ENCODE measurements at regions not wholly inside any gene's neighbourhood (a gene's known extent, or its start where the extent isn't known, plus 50 kb on each side); places are given as distances from the start of the nearest gene placed in this dataset.
"Not testable (repeated sequence)": the region's sequence is repeated elsewhere in the genome, so short reads cannot be mapped to it uniquely, and the experiment has no call there.

DNA sequence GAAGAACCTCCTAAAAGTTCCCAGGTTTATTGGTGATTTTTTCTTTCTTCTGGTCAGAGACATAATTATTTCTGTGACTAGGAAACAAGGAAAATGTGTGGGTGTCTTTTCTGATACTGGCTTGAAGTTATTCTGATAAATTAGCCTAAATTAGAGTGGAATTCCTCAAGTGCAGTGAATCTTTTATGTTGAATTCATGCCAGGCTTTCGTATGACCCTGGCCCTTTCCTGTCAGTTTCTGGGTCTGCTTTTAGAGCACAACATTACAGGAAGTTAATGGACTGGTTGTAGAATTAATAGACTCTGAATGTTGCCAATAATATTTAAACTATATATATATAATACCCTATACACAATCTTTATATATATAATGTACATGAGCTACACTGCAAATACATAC is 230.6 kb upstream of the KIAA1217 start:
- intact Hi-C loops (cut with DNase I) = no loop called here
- no peak for DNase-seq (ENCODE audit: low spot score)

DNA sequence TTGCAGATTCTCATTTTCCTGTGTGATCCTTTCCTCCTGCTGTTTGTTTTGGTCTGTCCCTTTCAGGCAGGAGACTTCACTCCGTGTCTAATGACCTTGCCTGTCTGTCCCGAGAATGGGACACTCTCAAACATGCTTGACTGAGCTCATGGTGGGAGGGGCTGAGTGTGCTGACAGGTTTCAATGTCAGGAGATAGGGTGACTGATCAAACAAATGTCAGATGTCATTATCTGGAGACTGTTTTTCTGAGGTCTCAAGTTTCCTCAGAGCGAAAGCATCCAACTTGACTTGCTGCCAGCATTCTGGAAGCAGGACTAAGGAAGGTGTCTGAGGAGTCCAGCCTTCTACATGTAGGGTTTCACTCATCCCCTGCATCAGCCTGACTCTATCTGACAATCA is 228.8 kb upstream of the KIAA1217 start:
- intact Hi-C loops (cut with DNase I) = no loop called here
- no peak for DNase-seq (ENCODE audit: low spot score)

DNA sequence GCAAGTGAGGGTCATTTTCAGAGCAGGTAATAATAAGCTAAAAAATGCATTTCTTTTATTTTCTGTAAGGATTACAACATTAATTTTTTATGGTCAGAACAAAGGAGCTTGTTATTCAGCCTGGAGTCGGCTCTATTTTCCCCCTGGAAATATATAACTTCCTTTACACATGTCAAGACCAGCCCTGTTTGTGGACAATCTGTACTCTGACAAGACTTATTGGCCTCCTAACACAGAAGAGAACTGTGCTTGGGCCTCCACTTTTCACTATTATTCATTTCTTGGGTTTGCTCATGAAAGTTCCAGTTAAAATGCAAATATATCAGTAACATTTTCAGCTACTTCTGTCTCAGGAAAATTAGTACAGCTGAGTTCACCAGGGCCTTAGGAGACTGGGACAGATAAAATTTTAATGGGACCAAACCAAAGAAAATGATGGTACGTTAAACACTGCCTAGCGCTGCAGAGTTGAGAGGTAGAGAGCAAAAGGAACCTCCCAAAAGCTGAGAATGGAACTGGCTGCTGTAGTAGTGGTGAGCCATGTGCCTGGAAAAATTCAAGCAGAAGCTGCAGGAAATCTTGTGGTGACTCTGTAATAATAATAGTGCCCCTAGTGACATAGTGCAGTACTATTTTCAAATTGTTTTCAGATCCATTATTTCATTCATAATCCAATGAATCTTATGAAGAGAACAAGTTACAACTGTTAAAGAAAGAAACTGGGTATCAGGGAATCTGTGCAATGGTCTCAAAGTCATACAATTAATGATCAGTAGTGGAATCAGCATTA is 227.2 kb upstream of the KIAA1217 start:
- DNase-seq (ENCODE audit: low spot score) = no peak
- intact Hi-C loops (cut with DNase I) = no loop called here

DNA sequence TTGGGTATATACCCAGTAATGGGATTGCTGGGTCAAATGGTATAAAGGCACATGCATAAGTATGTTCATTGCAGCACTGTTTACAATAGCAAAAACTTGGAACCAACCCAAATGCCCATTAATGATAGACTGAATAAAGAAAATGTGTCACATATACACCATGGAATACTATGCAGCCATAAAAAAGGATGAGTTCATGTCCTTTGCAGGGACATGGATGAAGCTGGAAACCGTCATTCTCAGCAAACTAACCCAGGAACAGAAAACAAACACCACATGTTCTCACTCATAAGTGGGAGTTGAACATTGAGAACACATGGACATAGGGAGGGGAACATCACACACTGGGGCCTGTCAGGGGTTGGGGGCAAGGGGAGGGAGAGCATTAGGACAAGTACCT is 224.5 kb upstream of the KIAA1217 start:
- intact Hi-C loops (cut with DNase I); DNase-seq (ENCODE audit: low spot score): not testable (repeated sequence)

DNA sequence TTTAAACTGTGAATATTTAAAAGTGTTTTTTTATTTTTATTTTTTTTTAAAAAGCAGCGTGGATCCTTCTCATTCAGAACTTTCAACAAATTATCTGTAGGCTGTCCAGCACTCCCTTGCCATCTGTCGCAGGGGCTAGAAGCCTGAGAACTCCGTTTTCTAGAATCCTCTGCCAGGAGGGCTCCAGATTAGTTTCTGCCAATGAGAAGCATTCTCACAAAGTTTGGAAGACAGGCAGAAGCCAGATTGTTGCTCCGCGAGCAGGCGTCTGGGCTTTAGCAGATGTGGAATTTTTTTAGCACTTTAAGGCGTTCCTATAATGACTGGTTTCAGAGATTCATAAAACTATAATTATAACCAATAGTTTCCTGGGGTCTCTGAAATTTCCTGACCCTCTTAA is 220.9 kb upstream of the KIAA1217 start:
- DNase-seq (ENCODE audit: low spot score) = no peak
- intact Hi-C loops (cut with DNase I) = no loop called here

DNA sequence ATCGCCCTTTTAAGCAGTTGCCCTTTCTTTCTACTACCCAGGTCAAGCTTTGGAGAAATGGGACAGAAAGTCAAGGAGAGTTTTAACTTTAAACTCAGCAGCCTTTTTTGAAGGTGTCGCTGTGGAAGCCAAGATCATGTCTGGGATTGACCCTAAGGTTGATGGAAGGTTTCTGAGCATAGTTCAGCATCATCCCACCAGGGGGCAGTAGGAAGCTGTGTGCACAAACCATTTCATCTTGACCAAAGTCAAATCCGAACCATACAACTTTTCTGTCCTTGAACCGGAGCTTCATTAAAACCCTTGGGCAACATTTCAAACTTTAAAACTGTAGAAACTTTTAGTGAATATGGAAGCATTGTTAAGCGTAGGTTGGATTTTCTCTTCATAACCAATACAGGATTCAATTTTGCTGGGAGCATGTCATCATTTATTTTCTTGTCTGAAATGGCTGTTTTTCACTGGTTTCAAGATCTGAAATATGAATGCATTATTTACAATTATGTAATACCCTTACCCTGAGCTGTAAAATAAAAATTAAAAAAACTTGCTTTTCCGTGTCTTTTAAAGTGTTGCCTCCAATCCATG is 214.4 kb upstream of the KIAA1217 start:
- intact Hi-C loops (cut with DNase I) = loop anchor here (1.0 to 5.0 kb wide), 3 partner anchors 203 to 523 kb away; no protein-coding TSS in a partner anchor
- no peak for DNase-seq (ENCODE audit: low spot score)

DNA sequence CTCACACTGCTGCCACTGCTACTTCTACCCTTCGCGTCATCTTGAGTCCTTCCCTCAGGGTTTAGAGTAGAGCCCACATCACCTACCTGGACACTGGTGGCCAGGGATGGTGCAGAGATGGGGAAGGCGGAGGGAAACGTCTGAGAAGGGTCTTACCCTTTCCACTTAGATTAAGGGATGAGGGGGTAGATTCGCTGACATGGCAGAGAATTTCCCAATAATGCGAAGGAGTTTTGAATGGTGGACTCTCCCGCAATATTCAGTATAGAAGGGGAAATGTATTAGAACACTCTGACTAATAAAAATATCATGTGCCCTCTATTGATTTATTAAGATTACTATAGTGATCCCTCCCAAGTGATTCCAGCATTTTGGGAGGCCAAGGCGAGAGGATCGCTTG is 209.5 kb upstream of the KIAA1217 start:
- intact Hi-C loops (cut with DNase I) = no loop called here
- no peak for DNase-seq (ENCODE audit: low spot score)

DNA sequence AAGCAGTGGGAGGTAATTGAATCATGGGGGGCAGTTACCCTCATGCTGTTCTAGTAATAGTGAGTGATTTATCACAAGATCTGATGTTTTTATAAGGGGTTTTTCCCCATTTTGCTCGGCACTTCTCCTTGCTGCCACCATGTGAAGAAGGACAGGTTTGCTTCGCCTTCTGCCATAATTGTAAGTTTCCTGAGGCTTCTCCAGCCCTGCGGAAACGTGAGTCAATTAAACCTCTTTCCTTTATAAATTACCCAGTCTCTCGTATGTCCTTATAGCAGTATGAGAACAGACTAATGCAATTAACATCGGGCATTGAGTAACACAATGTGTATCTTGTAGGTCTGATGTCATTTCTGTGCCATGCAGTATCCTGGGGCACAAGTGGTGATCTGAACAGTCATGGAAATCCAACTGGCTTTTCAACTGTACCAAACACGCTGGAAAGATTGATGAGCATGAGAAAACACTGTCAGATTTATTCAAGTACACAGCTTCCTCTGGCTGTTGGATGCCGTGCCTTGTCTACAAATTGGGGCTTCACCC is 208.6 kb upstream of the KIAA1217 start:
- intact Hi-C loops (cut with DNase I) = loop anchor here (10.0 kb wide), 1 partner anchor 114 kb away; no protein-coding TSS in a partner anchor

DNA sequence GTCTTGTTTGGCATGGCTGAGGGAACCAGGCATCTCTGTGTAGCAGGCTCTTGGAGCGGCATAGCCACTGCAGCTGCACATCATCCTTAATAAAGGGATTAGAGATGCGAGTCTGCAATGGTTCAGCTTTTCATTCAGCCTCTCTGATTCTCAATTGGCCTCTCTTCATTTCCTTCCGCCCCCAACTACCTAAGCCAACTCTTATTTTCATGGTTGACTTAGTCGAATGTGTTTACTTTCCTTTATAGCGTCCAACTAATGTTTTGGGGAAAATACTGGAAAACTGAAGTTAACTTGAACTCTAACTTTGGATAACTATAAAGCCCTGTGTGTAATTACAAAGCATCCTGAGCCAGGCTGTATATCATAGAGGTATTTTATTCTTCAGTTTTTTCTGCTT is 202.2 kb upstream of the KIAA1217 start:
- intact Hi-C loops (cut with DNase I) = loop anchor here (10.0 kb wide), 1 partner anchor 108 kb away; no protein-coding TSS in a partner anchor

More for the DNA sequence above, 208.6 kb upstream of the KIAA1217 start:
- no peak for DNase-seq (ENCODE audit: low spot score)

DNA sequence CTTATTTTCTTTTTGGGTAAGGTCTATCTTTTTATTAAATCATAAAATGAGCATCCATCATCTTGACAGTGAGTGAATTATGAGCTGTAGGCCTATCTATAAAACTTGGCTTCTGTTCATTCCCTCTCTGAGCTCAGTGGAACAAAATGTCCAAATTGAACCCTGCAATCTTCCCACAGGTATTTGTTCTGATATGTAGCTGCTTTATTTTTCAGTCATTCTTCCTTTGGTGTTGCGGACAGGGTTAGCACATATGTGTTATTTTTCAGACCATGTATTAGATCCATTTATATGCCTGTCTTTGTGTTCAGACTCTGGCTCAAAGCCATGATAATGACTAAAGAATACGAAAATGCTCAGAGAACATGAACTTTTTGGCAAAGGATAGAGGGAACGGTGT is 201.6 kb upstream of the KIAA1217 start:
- no peak for DNase-seq (ENCODE audit: low spot score)
- intact Hi-C loops (cut with DNase I) = loop anchor here (10.0 kb wide), 1 partner anchor 107 kb away; no protein-coding TSS in a partner anchor

More for the DNA sequence above, 202.2 kb upstream of the KIAA1217 start:
- no peak for DNase-seq (ENCODE audit: low spot score)

DNA sequence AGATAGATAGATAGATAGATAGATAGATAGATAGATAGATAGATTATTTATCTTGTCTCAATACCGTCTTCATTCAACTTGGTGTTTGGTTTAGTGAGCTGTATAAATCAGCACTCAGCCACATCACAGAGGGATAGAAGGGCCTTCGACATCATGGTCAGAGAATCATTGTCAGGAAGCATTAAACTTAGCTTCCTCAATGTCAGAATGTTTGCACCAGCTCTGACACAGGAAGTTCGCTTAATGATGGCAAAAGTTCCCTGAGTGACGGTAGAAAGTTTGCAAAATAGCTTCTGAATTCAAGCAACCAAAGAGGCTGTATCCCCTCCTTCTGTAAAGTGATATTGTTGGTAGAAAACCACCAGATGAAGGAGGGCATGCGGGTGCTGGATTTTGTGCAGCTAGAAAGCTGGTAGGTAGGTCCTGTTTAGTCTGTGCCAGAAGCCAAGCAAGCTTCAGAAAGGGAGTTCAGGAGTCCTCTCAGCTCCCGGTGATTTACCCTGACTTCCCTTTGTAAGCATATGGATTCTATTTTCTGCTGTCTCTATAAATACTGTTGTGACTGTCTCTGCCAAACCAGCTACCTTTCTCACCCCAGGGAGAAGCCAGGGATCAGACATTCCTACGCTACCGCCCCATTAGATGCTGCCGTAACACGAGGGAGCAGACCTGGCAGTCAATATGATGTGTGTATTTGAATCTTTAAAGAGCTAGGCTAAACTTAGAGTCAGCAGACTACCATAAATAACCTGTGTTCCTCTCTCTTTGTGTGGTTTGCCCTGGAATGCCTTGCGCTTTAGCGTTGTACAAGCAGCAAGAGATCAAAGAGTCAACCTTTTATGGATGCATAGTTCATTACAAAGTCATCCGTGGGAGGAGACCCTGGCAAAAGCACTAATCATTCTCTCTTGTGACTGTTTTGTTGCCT is 200.5 kb upstream of the KIAA1217 start:
- intact Hi-C loops (cut with DNase I) = loop anchor here (10.0 kb wide), 1 partner anchor 106 kb away; no protein-coding TSS in a partner anchor
- no peak for DNase-seq (ENCODE audit: low spot score)

DNA sequence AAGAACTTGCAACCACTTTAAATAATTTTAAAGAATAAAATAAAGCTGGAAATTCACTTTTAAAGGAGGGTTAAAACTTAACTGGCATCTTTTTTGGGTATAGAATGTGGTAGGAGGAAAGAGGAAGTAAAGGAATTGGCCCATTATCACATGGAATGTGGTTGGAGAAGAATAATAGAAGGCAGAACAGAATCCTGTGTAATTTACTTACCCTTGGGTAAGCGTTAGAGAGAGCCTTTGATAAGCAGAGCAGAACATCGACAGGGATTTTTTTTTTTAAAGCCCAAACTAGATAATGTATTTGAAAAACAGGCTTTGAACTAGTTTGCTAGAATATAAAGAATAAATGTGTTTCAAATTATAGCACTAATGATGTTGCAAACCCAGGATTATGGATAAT is 199.8 kb upstream of the KIAA1217 start:
- DNase-seq (ENCODE audit: low spot score) = no peak
- intact Hi-C loops (cut with DNase I) = loop anchor here (10.0 kb wide), 1 partner anchor 106 kb away; no protein-coding TSS in a partner anchor

DNA sequence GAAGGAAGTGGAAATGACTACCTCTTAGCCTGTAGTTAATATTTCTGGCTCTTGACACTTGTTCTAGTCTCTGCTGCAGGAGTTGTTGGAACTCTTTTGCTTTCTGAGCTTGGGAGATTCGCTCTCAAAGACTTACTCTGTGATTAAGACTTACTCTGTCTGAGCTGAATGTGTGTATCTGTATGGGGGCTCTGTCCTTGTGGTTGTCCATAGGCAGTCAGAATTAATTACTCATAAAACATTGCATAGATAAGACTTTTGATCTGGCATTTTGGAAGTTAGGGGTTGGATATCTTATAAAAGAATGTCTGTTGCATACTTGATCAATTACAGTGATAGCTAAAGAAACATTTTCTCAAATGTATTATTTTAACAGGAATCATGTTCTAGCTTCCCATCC is 199.2 kb upstream of the KIAA1217 start:
- intact Hi-C loops (cut with DNase I) = loop anchor here (5.0 to 10.0 kb wide), 2 partner anchors 105 to 183 kb away; no protein-coding TSS in a partner anchor
- no peak for DNase-seq (ENCODE audit: low spot score)

DNA sequence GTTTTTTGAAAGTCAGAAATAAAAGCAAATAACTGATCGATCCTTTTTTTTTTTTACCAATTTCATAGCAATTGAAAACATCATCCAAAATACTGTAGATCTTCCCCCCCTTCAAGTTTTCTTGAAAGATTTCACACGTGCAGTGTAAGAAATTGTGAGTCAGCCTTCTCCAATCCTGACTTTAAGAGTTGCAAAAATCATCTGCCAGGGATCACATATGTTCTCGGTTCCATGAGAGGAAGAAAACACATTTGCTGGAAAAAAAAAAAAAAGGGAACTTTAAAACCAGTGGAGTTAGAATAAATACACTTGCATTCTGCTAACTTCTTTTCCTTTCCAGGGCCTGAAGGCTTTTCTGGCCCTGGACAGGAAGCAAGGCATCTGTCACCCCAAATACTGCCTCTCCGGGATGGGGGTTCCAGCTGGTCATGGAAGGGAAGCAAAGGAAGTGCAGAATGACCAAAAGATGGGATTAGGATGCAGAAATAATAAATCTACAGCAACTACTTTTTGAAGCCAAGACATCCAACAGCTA is 198.4 kb upstream of the KIAA1217 start:
- no peak for DNase-seq (ENCODE audit: low spot score)
- intact Hi-C loops (cut with DNase I) = loop anchor here (5.0 kb wide), 1 partner anchor 182 kb away; no protein-coding TSS in a partner anchor

DNA sequence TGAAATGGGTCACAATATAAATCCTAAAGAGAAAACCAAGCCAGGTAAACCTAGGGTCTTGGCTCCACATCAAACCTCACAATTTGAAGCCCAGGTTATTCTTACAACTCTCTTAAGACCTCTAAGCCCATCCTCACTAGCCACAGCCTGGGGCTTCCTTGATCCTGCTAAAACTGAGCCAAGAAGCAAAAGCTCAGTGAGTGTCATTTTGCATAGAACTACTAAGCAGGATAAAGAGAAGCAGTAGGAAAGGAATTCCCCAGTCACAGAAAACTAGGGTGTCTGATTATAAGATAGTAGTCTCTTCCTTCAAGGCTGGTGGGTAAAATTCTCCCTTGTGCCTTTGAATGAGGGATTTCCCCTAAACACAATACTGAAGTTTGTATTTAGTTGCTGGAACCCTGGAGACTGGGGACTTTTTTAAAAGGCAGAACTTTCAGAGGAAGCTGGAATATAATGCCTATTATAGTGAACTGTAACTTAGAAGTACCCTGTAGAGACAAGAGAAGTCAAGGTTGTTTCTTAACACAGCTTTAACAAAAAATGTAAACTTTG is 196.6 kb upstream of the KIAA1217 start:
- intact Hi-C loops (cut with DNase I) = loop anchor here (5.0 kb wide), 1 partner anchor 180 kb away; no protein-coding TSS in a partner anchor
- no peak for DNase-seq (ENCODE audit: low spot score)

DNA sequence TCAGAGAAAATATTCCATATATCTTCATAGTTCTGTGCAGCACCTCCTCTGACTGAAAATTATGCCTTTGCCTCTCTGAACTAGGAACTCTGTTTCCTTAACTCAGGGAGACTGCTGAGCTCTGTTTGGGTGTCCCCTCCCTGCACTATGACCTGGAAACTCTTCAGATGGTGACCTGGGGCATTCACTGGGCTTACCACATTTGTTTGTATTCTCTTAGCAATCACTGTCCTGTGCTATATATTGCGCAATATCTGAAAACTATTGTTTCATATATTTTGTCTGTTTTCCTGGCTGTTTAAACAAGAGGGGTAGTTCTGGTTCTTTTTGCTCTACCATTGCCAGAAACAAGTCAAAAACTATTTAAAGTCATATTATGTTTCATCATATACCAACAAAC is 181.8 kb upstream of the KIAA1217 start:
- DNase-seq (ENCODE audit: low spot score) = no peak
- intact Hi-C loops (cut with DNase I) = no loop called here

DNA sequence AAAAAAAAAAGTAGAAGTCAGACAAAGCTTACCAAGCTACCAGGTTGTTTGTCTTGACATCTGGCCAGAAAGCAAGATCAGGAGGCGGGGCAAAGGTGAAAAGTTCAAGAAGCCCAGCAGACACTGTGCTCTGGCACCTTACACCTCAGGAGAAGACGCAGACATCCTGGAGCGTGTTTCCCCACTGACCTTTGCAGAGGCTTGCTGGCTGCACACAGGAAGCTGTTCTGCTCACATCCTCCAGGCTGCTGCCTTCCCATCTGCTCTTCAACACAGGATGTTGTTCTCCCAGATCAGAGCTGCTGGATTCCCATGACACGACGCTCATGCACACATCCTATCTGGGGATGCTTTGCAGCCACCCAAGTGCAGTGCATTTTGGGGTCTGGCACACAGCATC is 174.4 kb upstream of the KIAA1217 start:
- intact Hi-C loops (cut with DNase I) = no loop called here
- peak; percentile 75 for DNase-seq (ENCODE audit: low spot score)

DNA sequence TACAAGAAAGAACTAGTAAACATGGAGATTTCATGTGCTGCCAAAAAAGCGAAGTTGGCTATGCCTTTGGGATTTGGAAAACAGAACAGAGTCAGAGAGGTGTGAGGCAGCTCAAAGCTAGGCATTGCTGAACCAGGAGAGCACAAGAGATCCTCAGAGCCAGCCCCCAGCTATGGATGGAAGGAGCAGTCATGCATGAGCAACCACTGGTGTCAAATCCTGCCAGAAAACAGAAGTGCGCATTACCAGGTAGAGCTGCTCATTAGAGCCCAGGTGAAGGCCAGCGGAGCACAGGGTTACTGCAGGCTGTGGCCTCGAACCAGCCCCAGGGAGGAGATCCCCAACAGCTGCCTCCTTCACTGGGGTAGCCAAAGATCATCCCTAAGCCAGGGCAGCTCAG is 173.2 kb upstream of the KIAA1217 start:
- no peak for DNase-seq (ENCODE audit: low spot score)
- intact Hi-C loops (cut with DNase I) = loop anchor here (5.0 kb wide), 1 partner anchor 162 kb away; no protein-coding TSS in a partner anchor

DNA sequence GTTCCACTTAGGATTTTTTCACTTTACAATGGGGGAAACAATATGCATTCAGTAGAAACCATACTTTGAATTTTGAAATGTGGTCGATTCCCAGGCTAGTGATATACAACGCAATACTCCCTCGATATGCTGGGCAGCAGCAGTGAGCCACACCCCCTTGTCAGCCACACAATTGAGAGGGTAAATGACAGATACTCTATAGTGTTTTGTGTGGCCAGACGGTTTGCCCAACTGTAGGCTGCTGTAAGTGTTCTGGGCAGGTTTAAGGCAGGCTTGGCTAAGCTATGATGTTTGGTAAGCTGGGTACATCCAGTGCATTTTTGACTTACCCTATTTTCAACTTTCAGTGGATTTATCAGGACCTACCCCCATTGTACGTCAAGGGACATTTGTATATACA is 169.6 kb upstream of the KIAA1217 start:
- intact Hi-C loops (cut with DNase I) = loop anchor here (5.0 kb wide), 1 partner anchor 158 kb away; no protein-coding TSS in a partner anchor
- no peak for DNase-seq (ENCODE audit: low spot score)
